GM23338 (cell line): ENCODE measurements at regions not wholly inside any gene's neighbourhood (a gene's known extent, or its start where the extent isn't known, plus 50 kb on each side); places are given as distances from the start of the nearest gene placed in this dataset.

Source experiments
- ATAC-seq: fragments of 200-7000 bp; cut with Tn5 transposase; 3 replicates; pipeline ENCODE4 v1.9.1; 2020
- DNase-seq: peaks from one replicate; pipeline ENCODE4 v3.0.0-alpha.2; 2015; ENCODE audit warnings: low spot score
- H2AFZ ChIP-seq: fragments of 200-600 bp; sonication (generic); 2 replicates; pipeline ENCODE4 v1.8.0; 2016; ENCODE audit warnings: antibody characterized with exemption, mild to moderate bottlenecking, moderate library complexity
- H3F3A ChIP-seq: fragments of 200-600 bp; sonication (generic); replicated peaks from 2 replicates; pipeline ENCODE4 v1.8.0; 2017; ENCODE audit warnings: antibody characterized with exemption, mixed run types, low read depth
- H3K27ac ChIP-seq: fragments of 200-600 bp; sonication (generic); 2 replicates; pipeline ENCODE4 v1.6.1; 2016; ENCODE audit warnings: low read depth
- H3K27me3 ChIP-seq: fragments of 200-600 bp; sonication (generic); 2 replicates; pipeline ENCODE4 v1.8.0; 2016; ENCODE audit warnings: mild to moderate bottlenecking, mixed run types, moderate library complexity; ENCODE audit not compliant: insufficient read depth
- H3K36me3 ChIP-seq: fragments of 200-600 bp; sonication (generic); 2 replicates; pipeline ENCODE4 v1.8.0; 2016; ENCODE audit warnings: mild to moderate bottlenecking; ENCODE audit not compliant: insufficient read depth
- H3K4me1 ChIP-seq: fragments of 200-600 bp; sonication (generic); 2 replicates; pipeline ENCODE4 v1.8.0; 2016; ENCODE audit warnings: mild to moderate bottlenecking, moderate library complexity; ENCODE audit not compliant: insufficient read depth
- H3K4me2 ChIP-seq: fragments of 200-600 bp; sonication (generic); 2 replicates; pipeline ENCODE4 v1.7.1; 2017; ENCODE audit warnings: mixed run types
- H3K4me3 ChIP-seq: fragments of 200-600 bp; sonication (generic); 2 replicates; pipeline ENCODE4 v1.6.1; 2016; ENCODE audit warnings: mixed run types
- H3K79me2 ChIP-seq: fragments of 200-600 bp; sonication (generic); replicated peaks from 2 replicates; pipeline ENCODE4 v1.8.0; 2017; ENCODE audit warnings: mild to moderate bottlenecking; ENCODE audit not compliant: insufficient read depth
- H3K9me2 ChIP-seq: fragments of 200-600 bp; sonication (generic); 2 replicates; pipeline ENCODE4 v1.8.0; 2017; ENCODE audit not compliant: insufficient read depth
- H4K20me1 ChIP-seq: fragments of 200-600 bp; sonication (generic); replicated peaks from 2 replicates; pipeline ENCODE4 v1.8.0; 2017; ENCODE audit warnings: mild to moderate bottlenecking; ENCODE audit not compliant: insufficient read depth
- H3K27ac Mint-ChIP-seq: 2 replicates; pipeline ENCODE4 v1.8.0; 2020; ENCODE audit warnings: inconsistent platforms, mild to moderate bottlenecking, moderate library complexity, mixed read lengths
- H3K27me3 Mint-ChIP-seq: 3 replicates; pipeline ENCODE4 v1.8.0; 2022; ENCODE audit warnings: low read depth, mild to moderate bottlenecking, moderate library complexity, mixed read lengths, inconsistent platforms; ENCODE audit not compliant: insufficient read depth, poor library complexity
- H3K36me3 Mint-ChIP-seq: 3 replicates; pipeline ENCODE4 v1.8.0; 2021; ENCODE audit warnings: low read depth, mild to moderate bottlenecking, inconsistent platforms, moderate library complexity, mixed read lengths
- H3K4me1 Mint-ChIP-seq: 3 replicates; pipeline ENCODE4 v1.8.0; 2020; ENCODE audit warnings: mild to moderate bottlenecking, inconsistent platforms, mixed read lengths
- H3K4me3 Mint-ChIP-seq: 3 replicates; pipeline ENCODE4 v1.8.0; 2021; ENCODE audit warnings: moderate library complexity, mild to moderate bottlenecking, inconsistent platforms, mixed read lengths
- H3K9me3 Mint-ChIP-seq: 3 replicates; pipeline ENCODE4 v1.8.0; 2020; ENCODE audit warnings: moderate library complexity, mild to moderate bottlenecking, inconsistent platforms, mixed read lengths
- EZH2phosphoT487 ChIP-seq: fragments of 200-600 bp; sonication (generic); IDR thresholded peaks from one replicate; pipeline ENCODE4 v1.8.1; 2018; ENCODE audit warnings: antibody characterized with exemption; ENCODE audit not compliant: unreplicated experiment
- JUNB ChIP-seq: IDR thresholded peaks from one replicate; pipeline ENCODE4 v1.6.1; 2016; ENCODE audit warnings: antibody characterized with exemption; ENCODE audit not compliant: unreplicated experiment
- NANOG ChIP-seq: IDR thresholded peaks from 2 replicates; pipeline ENCODE4 v1.6.1; 2016; ENCODE audit warnings: antibody characterized with exemption, borderline replicate concordance
- POLR2AphosphoS5 ChIP-seq: IDR thresholded peaks from 2 replicates; pipeline ENCODE4 v1.6.1; 2016; ENCODE audit warnings: antibody characterized with exemption, low read depth
- STAT1 ChIP-seq: IDR thresholded peaks from one replicate; pipeline ENCODE4 v1.6.1; 2016; ENCODE audit warnings: antibody characterized with exemption; ENCODE audit not compliant: unreplicated experiment
- ZNF331 ChIP-seq: fragments of 250-450 bp; sonication (Bioruptor Pico); IDR thresholded peaks from 2 replicates; pipeline ENCODE4 v1.5.0; 2020; ENCODE audit warnings: low read depth, mild to moderate bottlenecking, moderate library complexity
- TF ChIP-seq, protein P1 (sequence below): fragments of 250-450 bp; sonication (Bioruptor Pico); IDR thresholded peaks from 2 replicates; pipeline ENCODE4 v1.5.0; 2020; ENCODE audit warnings: mild to moderate bottlenecking, moderate library complexity
- TF ChIP-seq, protein P2 (sequence below): IDR thresholded peaks from one replicate; pipeline ENCODE4 v1.6.1; 2018; ENCODE audit warnings: antibody characterized with exemption; ENCODE audit not compliant: unreplicated experiment
- TF ChIP-seq, protein P3 (sequence below): IDR thresholded peaks from 2 replicates; pipeline ENCODE4 v1.6.1; 2016; ENCODE audit warnings: antibody characterized with exemption

DNA sequence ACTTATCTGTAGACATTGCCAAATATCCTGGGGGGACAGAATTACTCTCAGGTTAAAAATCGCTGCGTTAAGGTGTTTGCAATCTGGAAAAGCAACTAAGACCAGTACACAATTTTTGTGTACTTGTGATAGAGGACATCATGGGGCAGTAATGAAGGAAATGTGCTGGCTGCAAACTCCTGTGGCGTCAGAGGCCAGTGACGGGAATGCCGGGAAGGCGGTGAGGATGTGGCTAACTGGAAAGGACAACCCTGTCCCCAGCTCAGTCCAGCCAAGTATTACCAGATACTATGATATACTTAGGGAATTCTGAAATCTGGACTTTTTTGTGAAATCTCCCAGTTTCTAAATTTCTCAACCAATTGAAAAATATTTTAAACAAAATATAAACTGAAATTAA, 103.1 kb upstream of the NANOS1 start (continued):
- TF ChIP-seq, protein P1, sequence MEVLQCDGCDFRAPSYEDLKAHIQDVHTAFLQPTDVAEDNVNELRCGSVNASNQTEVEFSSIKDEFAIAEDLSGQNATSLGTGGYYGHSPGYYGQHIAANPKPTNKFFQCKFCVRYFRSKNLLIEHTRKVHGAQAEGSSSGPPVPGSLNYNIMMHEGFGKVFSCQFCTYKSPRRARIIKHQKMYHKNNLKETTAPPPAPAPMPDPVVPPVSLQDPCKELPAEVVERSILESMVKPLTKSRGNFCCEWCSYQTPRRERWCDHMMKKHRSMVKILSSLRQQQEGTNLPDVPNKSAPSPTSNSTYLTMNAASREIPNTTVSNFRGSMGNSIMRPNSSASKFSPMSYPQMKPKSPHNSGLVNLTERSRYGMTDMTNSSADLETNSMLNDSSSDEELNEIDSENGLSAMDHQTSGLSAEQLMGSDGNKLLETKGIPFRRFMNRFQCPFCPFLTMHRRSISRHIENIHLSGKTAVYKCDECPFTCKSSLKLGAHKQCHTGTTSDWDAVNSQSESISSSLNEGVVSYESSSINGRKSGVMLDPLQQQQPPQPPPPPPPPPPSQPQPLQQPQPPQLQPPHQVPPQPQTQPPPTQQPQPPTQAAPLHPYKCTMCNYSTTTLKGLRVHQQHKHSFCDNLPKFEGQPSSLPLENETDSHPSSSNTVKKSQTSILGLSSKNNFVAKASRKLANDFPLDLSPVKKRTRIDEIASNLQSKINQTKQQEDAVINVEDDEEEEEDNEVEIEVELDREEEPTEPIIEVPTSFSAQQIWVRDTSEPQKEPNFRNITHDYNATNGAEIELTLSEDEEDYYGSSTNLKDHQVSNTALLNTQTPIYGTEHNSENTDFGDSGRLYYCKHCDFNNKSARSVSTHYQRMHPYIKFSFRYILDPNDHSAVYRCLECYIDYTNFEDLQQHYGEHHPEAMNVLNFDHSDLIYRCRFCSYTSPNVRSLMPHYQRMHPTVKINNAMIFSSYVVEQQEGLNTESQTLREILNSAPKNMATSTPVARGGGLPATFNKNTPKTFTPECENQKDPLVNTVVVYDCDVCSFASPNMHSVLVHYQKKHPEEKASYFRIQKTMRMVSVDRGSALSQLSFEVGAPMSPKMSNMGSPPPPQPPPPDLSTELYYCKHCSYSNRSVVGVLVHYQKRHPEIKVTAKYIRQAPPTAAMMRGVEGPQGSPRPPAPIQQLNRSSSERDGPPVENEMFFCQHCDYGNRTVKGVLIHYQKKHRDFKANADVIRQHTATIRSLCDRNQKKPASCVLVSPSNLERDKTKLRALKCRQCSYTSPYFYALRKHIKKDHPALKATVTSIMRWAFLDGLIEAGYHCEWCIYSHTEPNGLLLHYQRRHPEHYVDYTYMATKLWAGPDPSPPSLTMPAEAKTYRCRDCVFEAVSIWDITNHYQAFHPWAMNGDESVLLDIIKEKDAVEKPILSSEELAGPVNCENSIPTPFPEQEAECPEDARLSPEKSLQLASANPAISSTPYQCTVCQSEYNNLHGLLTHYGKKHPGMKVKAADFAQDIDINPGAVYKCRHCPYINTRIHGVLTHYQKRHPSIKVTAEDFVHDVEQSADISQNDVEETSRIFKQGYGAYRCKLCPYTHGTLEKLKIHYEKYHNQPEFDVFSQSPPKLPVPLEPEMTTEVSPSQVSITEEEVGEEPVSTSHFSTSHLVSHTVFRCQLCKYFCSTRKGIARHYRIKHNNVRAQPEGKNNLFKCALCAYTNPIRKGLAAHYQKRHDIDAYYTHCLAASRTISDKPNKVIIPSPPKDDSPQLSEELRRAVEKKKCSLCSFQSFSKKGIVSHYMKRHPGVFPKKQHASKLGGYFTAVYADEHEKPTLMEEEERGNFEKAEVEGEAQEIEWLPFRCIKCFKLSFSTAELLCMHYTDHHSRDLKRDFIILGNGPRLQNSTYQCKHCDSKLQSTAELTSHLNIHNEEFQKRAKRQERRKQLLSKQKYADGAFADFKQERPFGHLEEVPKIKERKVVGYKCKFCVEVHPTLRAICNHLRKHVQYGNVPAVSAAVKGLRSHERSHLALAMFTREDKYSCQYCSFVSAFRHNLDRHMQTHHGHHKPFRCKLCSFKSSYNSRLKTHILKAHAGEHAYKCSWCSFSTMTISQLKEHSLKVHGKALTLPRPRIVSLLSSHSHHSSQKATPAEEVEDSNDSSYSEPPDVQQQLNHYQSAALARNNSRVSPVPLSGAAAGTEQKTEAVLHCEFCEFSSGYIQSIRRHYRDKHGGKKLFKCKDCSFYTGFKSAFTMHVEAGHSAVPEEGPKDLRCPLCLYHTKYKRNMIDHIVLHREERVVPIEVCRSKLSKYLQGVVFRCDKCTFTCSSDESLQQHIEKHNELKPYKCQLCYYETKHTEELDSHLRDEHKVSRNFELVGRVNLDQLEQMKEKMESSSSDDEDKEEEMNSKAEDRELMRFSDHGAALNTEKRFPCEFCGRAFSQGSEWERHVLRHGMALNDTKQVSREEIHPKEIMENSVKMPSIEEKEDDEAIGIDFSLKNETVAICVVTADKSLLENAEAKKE (CRISPR knock-in tag): no peak

DNA sequence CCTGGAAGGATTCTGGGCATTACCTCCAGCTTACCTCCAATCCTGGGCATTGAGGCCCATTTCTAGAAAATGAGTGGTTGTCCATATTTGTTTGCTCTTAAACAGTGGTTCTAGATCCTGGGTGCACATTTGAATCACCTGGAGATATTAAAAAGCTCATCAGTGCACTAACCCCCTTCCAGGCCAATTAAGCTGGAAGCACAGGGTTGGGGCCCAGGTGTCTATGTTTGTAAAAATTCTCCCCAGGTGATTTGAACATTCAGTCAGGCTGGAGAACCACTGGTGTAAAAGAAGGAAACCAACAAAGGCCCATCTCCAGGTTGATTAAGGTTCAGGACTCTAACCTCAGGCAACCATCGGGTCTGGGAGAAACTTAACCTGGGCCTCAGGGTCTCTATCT, 102.6 kb upstream of the NANOS1 start:
- peaks cover 4% of the 10 kb centered on the region; the same call in 1 of the 3 replicates for H3K36me3 Mint-ChIP-seq
- Histone ChIP-seq H3K79me2 (no peaks in the 10 kb centered on the region), H3K4me2 (no peak overlapping the region), H3K27ac (no peak overlapping the region), H3K36me3 (0 out of 2 replicates have a peak, but pooled peaks cover 4% of the 10 kb centered on the region), H3K4me3 (no peak overlapping the region), H3K4me1 (no peaks in the 10 kb centered on the region), H2AFZ (no peak overlapping the region), H3K9me2 (no peaks in the 10 kb centered on the region), H4K20me1 (no peaks in the 10 kb centered on the region), H3F3A (no peaks in the 10 kb centered on the region), H3K27me3 (no peaks in the 10 kb centered on the region)
- peaks cover 20% of the 10 kb centered on the region; the same call in 2 of the 3 replicates for H3K9me3 Mint-ChIP-seq
- ATAC-seq: no peak
- H3K27me3 Mint-ChIP-seq: no peaks in the 10 kb centered on the region
- H3K4me1 Mint-ChIP-seq: no peaks in the 10 kb centered on the region
- DNase-seq: no peak
- H3K27ac Mint-ChIP-seq: no peak overlapping the region
- H3K4me3 Mint-ChIP-seq: no peak overlapping the region
- TF ChIP-seq, protein P2, sequence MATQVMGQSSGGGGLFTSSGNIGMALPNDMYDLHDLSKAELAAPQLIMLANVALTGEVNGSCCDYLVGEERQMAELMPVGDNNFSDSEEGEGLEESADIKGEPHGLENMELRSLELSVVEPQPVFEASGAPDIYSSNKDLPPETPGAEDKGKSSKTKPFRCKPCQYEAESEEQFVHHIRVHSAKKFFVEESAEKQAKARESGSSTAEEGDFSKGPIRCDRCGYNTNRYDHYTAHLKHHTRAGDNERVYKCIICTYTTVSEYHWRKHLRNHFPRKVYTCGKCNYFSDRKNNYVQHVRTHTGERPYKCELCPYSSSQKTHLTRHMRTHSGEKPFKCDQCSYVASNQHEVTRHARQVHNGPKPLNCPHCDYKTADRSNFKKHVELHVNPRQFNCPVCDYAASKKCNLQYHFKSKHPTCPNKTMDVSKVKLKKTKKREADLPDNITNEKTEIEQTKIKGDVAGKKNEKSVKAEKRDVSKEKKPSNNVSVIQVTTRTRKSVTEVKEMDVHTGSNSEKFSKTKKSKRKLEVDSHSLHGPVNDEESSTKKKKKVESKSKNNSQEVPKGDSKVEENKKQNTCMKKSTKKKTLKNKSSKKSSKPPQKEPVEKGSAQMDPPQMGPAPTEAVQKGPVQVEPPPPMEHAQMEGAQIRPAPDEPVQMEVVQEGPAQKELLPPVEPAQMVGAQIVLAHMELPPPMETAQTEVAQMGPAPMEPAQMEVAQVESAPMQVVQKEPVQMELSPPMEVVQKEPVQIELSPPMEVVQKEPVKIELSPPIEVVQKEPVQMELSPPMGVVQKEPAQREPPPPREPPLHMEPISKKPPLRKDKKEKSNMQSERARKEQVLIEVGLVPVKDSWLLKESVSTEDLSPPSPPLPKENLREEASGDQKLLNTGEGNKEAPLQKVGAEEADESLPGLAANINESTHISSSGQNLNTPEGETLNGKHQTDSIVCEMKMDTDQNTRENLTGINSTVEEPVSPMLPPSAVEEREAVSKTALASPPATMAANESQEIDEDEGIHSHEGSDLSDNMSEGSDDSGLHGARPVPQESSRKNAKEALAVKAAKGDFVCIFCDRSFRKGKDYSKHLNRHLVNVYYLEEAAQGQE: no peak
- TF ChIP-seq ZNF331 (CRISPR knock-in tag) (no peak), EZH2phosphoT487 (no peak), POLR2AphosphoS5 (no peak), NANOG (no peak), STAT1 (no peak), JUNB (no peak)
- TF ChIP-seq, protein P3, sequence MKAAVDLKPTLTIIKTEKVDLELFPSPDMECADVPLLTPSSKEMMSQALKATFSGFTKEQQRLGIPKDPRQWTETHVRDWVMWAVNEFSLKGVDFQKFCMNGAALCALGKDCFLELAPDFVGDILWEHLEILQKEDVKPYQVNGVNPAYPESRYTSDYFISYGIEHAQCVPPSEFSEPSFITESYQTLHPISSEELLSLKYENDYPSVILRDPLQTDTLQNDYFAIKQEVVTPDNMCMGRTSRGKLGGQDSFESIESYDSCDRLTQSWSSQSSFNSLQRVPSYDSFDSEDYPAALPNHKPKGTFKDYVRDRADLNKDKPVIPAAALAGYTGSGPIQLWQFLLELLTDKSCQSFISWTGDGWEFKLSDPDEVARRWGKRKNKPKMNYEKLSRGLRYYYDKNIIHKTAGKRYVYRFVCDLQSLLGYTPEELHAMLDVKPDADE: no peak
